GM19372 (cell line): ENCODE measurements at regions not wholly inside any gene's neighbourhood (a gene's known extent, or its start where the extent isn't known, plus 50 kb on each side); places are given as distances from the start of the nearest gene placed in this dataset.

ENCODE experiments used
- ATAC-seq: cut with Tn5 transposase; IDR thresholded peaks from one replicate; pipeline ENCODE4 v1.9.1; 2021; ENCODE audit warnings: mild to moderate bottlenecking, low read depth, moderate library complexity; ENCODE audit not compliant: unreplicated experiment

DNA sequence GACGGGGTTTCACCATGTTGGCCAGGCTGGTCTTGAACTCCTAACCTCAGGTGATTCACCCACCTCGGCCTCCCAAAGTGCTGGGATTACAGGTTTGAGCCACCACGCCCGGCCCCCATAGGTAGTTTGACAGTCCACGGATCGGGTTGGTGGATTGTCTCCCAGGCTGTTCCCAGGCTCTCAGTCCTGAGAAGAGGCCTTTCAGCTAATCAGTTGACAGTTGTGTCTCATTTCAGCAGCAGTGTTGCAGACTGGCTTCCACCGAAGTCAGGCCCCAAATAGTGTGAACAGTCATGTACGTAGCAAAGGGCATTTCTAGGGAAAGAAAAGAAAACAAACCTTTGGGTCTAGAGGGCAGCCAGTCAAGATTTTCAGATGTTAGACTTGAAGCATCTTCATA is 102.4 kb upstream of the TLR3 start:
- ATAC-seq: no peak

DNA sequence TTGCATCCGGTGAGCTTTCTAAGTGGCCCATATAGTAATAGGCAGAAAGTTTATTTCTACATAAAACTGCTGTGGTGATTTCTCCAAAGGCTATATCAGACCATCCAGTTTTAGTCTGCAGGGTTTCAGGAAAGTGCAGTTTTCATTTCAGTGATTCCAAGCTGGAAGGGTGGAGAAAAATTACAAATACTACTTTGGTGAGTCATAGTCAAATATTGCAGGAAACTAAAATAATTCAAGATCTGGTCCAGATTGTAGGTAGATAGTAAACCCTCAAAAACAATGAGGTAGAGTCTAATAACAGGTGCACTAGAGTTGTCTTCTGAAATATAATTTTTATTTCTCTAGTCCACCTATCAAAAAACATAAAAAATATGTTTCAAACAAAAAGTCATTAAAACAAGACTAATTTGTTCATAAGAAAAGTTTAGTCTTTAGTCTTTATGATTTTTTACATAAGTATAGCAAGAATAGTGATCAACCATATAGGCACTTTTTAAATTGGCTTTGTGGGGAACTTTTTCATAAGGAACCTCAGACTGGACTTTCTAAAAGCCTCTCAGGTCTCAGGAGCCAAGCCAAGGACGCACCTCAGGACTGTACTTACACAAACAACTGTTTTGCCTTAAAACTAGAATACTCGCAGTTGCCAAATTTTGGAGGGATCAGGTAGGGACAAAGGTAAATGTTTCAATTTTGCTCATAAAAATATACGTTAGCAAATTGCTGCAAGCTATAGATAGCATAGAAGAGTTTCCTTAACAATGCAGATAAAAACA is 101.8 kb upstream of the TLR3 start:
- no peak for ATAC-seq

DNA sequence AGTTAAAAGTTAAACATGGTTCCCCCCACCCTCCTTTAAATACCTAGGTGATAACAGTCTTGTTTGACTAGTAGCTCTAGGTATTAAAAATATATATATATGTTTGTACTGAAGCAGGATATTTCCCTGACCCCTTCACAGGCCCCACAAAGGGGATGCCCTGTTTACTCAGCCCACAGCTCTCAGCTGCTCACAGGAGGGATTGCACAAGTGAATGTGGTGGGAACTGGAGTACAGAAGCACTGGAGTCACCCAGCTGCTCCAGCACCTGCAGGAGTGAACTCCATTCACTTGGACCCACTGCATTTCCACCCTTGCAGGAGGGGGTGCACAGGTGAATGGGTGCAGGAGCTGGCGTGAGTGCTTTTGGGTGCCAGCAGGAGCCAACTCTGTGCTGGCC is 99.3 kb upstream of the TLR3 start:
- no peak for ATAC-seq

DNA sequence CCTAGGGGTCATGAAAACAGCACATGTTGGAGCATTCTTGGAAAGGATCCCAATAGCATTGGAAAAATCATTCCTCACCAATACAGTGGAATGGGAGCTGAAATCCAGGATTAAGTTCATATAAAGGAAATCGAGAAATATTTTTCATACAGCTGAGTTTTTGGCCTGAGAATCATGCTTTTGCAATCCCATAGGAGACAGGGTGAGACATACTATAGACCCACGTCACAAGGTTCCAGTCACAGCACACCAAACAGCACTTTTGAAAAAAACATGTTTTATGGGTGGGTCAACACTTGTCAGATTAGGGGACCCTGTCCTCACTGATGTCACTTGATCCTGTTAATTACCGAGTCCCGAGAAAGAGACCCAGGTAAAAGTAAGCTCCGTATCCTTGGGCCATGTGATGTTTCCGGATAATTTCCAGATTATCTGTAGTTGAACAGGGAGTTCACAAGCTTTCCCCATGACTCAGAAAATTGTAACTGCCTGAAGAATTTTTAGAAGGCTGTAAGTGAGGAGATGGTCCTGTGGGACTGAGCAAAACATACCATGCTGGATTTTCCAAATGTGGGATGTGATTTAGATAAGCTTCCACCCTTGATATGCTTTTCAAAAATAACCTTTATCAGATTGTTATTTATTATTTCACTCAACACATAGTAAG is 80.9 kb upstream of the TLR3 start:
- no peak for ATAC-seq

- ATAC-seq: no peak
Observed at GRCh38 chr4:185991770-185992169, 77.2 kb upstream of the TLR3 start.

GRCh38 chr4:185992585-185992984 is 76.4 kb upstream of the TLR3 start:
- ATAC-seq: no peak

- ATAC-seq: no peak
Observed at GRCh38 chr4:185993328-185993973, 75.5 kb upstream of the TLR3 start.

- no peak for ATAC-seq
Observed at GRCh38 chr4:185994750-185995149, 74.2 kb upstream of the TLR3 start.

DNA sequence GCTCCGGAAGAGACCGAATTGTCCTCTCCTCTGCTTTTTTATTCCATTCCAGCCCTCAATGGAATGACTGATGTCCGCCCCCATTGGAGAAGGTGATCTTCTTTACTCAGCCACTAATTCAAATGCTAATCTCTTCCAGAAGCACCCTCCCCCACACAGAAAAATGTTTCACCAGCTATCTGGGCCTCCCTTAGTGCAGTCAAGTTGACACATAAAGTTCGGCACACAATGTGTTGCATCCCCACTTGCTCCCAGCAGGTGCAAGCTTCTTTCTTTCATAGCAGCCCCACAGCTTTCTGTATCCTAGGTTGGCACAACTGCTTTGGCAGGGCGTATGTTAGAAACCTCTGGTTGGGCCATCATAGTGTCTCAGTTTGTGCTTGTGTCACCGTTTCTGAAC is 73.3 kb upstream of the TLR3 start:
- no peak for ATAC-seq

- no peak for ATAC-seq
Observed at GRCh38 chr4:185997296-185997695, 71.7 kb upstream of the TLR3 start.

GRCh38 chr4:185998791-185999190 is 70.2 kb upstream of the TLR3 start:
- no peak for ATAC-seq

- ATAC-seq: no peak
Observed at GRCh38 chr4:185999207-185999606, 69.7 kb upstream of the TLR3 start.

GRCh38 chr4:186002853-186003252 is 66.1 kb upstream of the TLR3 start:
- ATAC-seq: no peak

DNA sequence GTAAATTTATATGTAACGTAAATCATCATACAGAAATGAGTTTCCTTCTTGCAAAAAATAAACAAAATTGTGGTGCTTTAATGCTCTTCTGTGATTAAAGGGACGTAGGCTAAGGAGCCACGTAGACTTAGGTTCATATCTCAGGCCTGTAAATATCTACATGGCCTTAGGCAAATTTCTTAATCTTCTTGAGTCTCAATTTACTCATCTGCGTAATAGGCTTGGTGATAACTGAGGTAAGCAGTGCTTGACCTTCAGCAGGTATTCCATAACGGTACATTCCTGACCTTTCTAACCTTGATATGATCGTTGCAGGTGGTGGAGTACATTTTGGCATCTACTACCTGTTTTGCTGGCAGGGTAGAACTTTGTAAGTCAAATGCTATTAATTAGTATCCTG is 65.2 kb upstream of the TLR3 start:
- no peak for ATAC-seq

- ATAC-seq: no peak
Observed at GRCh38 chr4:186008057-186008456, 60.9 kb upstream of the TLR3 start.

DNA sequence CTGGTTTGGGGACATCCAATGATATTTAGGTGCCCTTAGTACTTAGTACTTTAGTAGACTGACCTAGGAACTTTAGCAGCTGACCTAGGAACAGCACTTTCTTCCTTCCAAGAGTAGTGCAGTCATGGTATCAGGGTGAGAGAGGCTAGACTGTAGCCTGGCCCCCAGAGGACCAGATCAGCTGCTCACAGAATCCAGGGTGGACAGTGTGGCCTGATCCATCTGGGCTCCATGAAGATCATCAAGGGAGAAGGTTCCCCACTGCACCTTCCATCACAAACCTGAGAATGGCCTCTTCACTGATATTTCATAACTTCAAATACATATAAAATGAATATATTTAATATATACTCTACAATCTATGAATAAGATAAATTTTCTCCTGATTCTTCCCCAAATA is 59.0 kb upstream of the TLR3 start:
- no peak for ATAC-seq

GRCh38 chr4:186010821-186011220 is 58.1 kb upstream of the TLR3 start:
- ATAC-seq: no peak

DNA sequence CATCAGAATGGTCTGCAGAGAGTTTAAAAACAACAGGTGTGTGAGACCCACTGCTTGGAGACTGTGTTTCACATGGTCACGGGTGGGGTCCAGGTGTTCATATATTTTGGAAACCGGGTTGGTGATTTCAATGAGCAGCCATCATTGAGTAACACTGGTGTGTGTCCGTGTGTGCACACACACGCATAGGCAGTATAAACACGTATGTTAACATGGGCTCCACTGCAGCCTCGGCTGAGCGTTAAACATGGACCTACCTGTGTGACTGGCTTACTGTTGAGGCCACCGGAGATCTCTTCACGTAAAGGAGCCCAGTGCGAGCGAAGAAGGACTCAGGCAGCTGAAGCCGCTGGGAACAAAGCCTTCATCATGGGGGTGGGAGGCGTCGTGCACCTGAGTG is 56.9 kb upstream of the TLR3 start:
- no peak for ATAC-seq

GRCh38 chr4:186013419-186014186 is 55.4 kb upstream of the TLR3 start:
- ATAC-seq: no peak

DNA sequence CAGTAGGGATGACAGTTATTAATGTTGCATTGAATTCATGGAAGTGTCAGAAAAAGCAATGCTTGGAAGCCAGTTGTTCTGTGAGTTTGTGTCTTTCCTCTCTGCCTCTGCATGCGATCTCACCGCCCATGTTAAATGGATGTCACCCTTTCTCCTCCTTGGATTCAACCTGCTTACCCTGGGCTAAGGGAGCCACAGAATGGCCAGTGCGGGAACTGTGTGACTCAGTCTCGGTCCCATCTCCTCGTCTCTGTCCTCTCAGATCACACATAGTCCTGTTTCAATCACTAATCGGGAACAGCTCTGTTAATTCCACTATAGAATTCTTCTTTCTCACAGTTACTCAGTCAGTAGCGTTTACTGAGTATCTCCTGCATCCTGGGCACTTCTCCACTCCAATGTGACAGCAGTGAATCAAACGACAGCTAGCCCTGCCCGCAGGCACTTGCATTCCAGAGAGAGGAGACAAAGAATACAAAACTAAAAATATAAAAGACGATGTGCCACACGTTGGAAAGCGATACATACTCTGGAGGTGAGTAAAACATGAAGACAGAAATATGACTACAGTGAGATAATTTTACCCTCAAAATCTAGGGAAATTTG is 53.6 kb upstream of the TLR3 start:
- ATAC-seq: no peak

DNA sequence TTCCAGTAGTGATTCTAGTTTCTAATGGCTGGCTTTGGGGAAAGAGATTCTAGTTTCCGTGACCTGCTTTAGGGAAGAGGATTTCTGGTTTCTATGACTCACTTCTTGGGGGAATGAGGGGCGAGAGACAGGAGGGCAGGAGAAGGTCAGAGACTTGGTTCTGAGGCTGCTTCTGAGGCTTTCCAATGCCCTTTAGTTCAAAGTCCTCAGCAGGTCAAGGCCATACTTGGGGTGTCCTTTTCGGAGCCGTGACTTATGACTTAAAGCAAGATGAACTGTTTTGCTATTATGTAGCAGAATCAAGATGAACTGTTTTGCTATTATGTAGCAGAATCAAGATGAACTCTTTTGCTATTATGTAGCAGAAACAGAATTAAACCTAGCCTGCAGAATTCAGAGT is 52.2 kb upstream of the TLR3 start:
- no peak for ATAC-seq
